ENCODE measurements at regions not wholly inside any gene's neighbourhood (a gene's known extent, or its start where the extent isn't known, plus 50 kb on each side); places are given as distances from the start of the nearest gene placed in this dataset.
"Not testable (repeated sequence)": the region's sequence is repeated elsewhere in the genome, so short reads cannot be mapped to it uniquely, and the experiment has no call there.

GRCh38 chr16:88265286-88265938 is 117.3 kb upstream of the ZNF469 start:
- TF ChIP-seq POLR2A (IDR thresholded peaks at IDR 0.05; ENCODE audit: low read length); HMGXB4 (CRISPR knock-in tag; IDR thresholded peaks at IDR 0.05; ENCODE audit: borderline replicate concordance); MYC (IDR thresholded peaks at IDR 0.05; ENCODE audit: borderline replicate concordance, low read length); EP300 (IDR thresholded peaks at IDR 0.05): not testable (repeated sequence)
- TF ChIP-seq, protein P1, sequence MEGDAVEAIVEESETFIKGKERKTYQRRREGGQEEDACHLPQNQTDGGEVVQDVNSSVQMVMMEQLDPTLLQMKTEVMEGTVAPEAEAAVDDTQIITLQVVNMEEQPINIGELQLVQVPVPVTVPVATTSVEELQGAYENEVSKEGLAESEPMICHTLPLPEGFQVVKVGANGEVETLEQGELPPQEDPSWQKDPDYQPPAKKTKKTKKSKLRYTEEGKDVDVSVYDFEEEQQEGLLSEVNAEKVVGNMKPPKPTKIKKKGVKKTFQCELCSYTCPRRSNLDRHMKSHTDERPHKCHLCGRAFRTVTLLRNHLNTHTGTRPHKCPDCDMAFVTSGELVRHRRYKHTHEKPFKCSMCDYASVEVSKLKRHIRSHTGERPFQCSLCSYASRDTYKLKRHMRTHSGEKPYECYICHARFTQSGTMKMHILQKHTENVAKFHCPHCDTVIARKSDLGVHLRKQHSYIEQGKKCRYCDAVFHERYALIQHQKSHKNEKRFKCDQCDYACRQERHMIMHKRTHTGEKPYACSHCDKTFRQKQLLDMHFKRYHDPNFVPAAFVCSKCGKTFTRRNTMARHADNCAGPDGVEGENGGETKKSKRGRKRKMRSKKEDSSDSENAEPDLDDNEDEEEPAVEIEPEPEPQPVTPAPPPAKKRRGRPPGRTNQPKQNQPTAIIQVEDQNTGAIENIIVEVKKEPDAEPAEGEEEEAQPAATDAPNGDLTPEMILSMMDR (IDR thresholded peaks at IDR 0.05), result not testable (repeated sequence)
